DND-41 (cell line): ENCODE measurements at regions not wholly inside any gene's neighbourhood (a gene's known extent, or its start where the extent isn't known, plus 50 kb on each side); places are given as distances from the start of the nearest gene placed in this dataset.

Experiments
- CTCF ChIP-seq: IDR thresholded peaks from 2 replicates; pipeline ENCODE4 v1.5.1; 2012; ENCODE audit warnings: borderline replicate concordance, low read length, moderate library complexity, mild to moderate bottlenecking; ENCODE audit not compliant: poor library complexity, severe bottlenecking; ENCODE audit errors: extremely low read depth
- EZH2 ChIP-seq: IDR thresholded peaks from 3 replicates; pipeline ENCODE4 v1.6.1; 2012; ENCODE audit warnings: borderline replicate concordance, low read depth, mild to moderate bottlenecking, moderate library complexity, low read length, inconsistent platforms; ENCODE audit not compliant: severe bottlenecking

GRCh38 chr1:181948372-181948771, 113.1 kb downstream of the ZNF648 start:
- TF ChIP-seq CTCF (no peak), EZH2 (no peak)
